CD4-positive, alpha-beta T cell (primary cell): ENCODE measurements at regions not wholly inside any gene's neighbourhood (a gene's known extent, or its start where the extent isn't known, plus 50 kb on each side); places are given as distances from the start of the nearest gene placed in this dataset.

Experiments
- ATAC-seq: fragments of 200-7000 bp; cut with Tn5 transposase; one replicate; pipeline ENCODE4 v1.10.0; 2022; ENCODE audit warnings: mild to moderate bottlenecking; ENCODE audit not compliant: poor library complexity
- CTCF ChIA-PET: fragments of 350-600 bp; sonication (Branson Sonifier 250); formaldehyde crosslinking; loops from one replicate; lab custom pipeline; 2021; ENCODE audit warnings: antibody characterized with exemption, inconsistent platforms; lab: Charles Lee
- POLR2A ChIA-PET: fragments of 350-600 bp; sonication (Branson Sonifier 250); formaldehyde crosslinking; loops from one replicate; lab custom pipeline; 2021; ENCODE audit warnings: antibody characterized with exemption, inconsistent platforms; lab: Charles Lee
- DNase-seq, 14 experiments: peaks; one replicate each; pipeline ENCODE4 v3.0.0-alpha.2; 2013 to 2020; ENCODE audit warnings: mixed read lengths in 2 of 14
- H3K27ac ChIP-seq, 2 donors: one replicate each; pipeline versions ENCODE4 v1.5.1 to v1.7.0; 2013; ENCODE audit warnings: low read length in 2 of 2, low read depth in 1 of 2, mild to moderate bottlenecking in 1 of 2
- H3K27me3 ChIP-seq, 2 experiments: 1 replicate in 1 of 2; 2 replicates in 1 of 2; pipeline versions ENCODE4 v1.6.1 to v1.7.0; 2013; ENCODE audit warnings: low read length in 2 of 2, control low read depth in 1 of 2, mild to moderate bottlenecking in 1 of 2, moderate library complexity in 1 of 2; ENCODE audit not compliant: insufficient read depth in 2 of 2, control insufficient read depth in 1 of 2
- H3K36me3 ChIP-seq: one replicate; pipeline ENCODE4 v1.6.1; 2013; ENCODE audit warnings: low read length, control low read depth; ENCODE audit not compliant: insufficient read depth
- H3K4me1 ChIP-seq: one replicate; pipeline ENCODE4 v1.6.1; 2013; ENCODE audit warnings: low read length, control low read depth; ENCODE audit not compliant: insufficient read depth
- H3K4me3 ChIP-seq: one replicate; pipeline ENCODE4 v1.5.1; 2013; ENCODE audit warnings: mild to moderate bottlenecking, low read length, moderate library complexity
- H3K9me3 ChIP-seq, 2 experiments: 1 replicate in 1 of 2; 2 replicates in 1 of 2; pipeline versions ENCODE4 v1.6.1 to v1.7.0; 2013; ENCODE audit warnings: low read length in 2 of 2, mild to moderate bottlenecking in 2 of 2, control low read depth in 1 of 2, moderate library complexity in 1 of 2; ENCODE audit not compliant: control insufficient read depth in 1 of 2, insufficient read depth in 1 of 2
- H3K27ac Mint-ChIP-seq: one replicate; pipeline ENCODE4 v1.8.0; 2020; ENCODE audit warnings: mixed read lengths
- H3K27me3 Mint-ChIP-seq: one replicate; pipeline ENCODE4 v1.8.0; 2021; ENCODE audit warnings: mixed read lengths
- H3K36me3 Mint-ChIP-seq: one replicate; pipeline ENCODE4 v1.8.0; 2021; ENCODE audit warnings: low read depth, mixed read lengths
- H3K4me1 Mint-ChIP-seq: one replicate; pipeline ENCODE4 v1.8.0; 2021; ENCODE audit warnings: low read depth, mixed read lengths
- H3K4me3 Mint-ChIP-seq: one replicate; pipeline ENCODE4 v1.8.0; 2020; ENCODE audit warnings: mild to moderate bottlenecking, mixed read lengths
- H3K9me3 Mint-ChIP-seq: one replicate; pipeline ENCODE4 v1.8.0; 2020; ENCODE audit warnings: mixed read lengths
- CTCF ChIP-seq: fragments of 200-600 bp; IDR thresholded peaks from one replicate; pipeline ENCODE4 v1.8.0; 2022; ENCODE audit warnings: antibody characterized with exemption, mild to moderate bottlenecking
- intact Hi-C, 2 experiments: fragments of 100-400 bp; cut with DNase I in 1 of 2; cut with micrococcal nuclease in 1 of 2; formaldehyde crosslinking; loops; one replicate each; pipeline versions ENCODE4 v1.15.1 to v1.9.0; 2023 to 2025; cut with DNase I, micrococcal nuclease

- Histone ChIP-seq H3K4me3 (no peak overlapping the region), H3K9me3 (no peaks in the 10 kb centered on the region), H3K36me3 (no peaks in the 10 kb centered on the region), H3K4me1 (no peaks in the 10 kb centered on the region), H3K27ac (no peak overlapping the region), H3K27me3 (no peaks in the 10 kb centered on the region)
- Mint-ChIP-seq H3K4me1 (no peaks in the 10 kb centered on the region), H3K4me3 (no peak overlapping the region), H3K9me3 (peaks cover 11% of the 10 kb centered on the region), H3K36me3 (no peaks in the 10 kb centered on the region), H3K27me3 (peaks cover 5% of the 10 kb centered on the region), H3K27ac (no peak overlapping the region)
- ATAC-seq (no peak), DNase-seq (no peak)
- ChIA-PET POLR2A (no interaction called here), CTCF (no interaction called here)
- intact Hi-C loops = no loop called here
- TF ChIP-seq CTCF = no peak
These were observed 152.7 kb downstream of the SHOX2 start for GRCh38 chr3:157953565-157953964.

GRCh38 chr3:157948605-157949383 lies 157.4 kb downstream of the SHOX2 start:
- ChIA-PET POLR2A (no interaction called here), CTCF (no interaction called here)
- intact Hi-C loops = no loop called here
- H3K9me3 Mint-ChIP-seq = peaks cover 8% of the 10 kb centered on the region
- H3K4me3 Mint-ChIP-seq = no peak overlapping the region
- Histone ChIP-seq H3K36me3 (no peaks in the 10 kb centered on the region), H3K9me3 (no peaks in the 10 kb centered on the region), H3K27ac (no peak overlapping the region), H3K4me1 (no peaks in the 10 kb centered on the region), H3K27me3 (no peaks in the 10 kb centered on the region), H3K4me3 (no peak overlapping the region)
- H3K36me3 Mint-ChIP-seq = no peaks in the 10 kb centered on the region
- peaks cover 5% of the 10 kb centered on the region for H3K27me3 Mint-ChIP-seq
- H3K4me1 Mint-ChIP-seq = no peaks in the 10 kb centered on the region
- TF ChIP-seq CTCF = no peak
- ATAC-seq (no peak), DNase-seq (no peak)
- H3K27ac Mint-ChIP-seq = no peak overlapping the region

DNA sequence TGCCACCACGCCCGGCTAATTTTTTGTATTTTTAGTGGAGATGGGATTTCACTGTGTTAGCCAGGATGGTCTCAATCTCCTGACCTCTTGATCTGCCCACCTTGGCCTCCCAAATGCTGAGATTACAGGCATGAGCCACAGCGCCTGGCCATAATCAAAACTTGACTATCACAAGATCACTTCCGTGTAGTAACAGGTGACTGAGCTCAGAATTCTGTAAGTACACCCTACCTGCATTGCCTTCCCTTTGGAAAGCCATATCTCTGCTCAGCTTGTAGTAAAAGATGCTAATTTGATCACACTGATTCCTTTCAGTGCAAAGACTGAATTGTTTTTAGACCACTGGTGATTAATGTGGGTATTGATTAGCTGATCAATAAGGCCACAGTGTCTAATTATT lies 167.1 kb downstream of the SHOX2 start:
- CTCF ChIA-PET = no interaction called here
- POLR2A ChIA-PET = no interaction called here
- ATAC-seq = no peak
- Mint-ChIP-seq H3K9me3 (no peaks in the 10 kb centered on the region), H3K27me3 (peaks cover 3% of the 10 kb centered on the region), H3K36me3 (no peaks in the 10 kb centered on the region), H3K4me1 (no peaks in the 10 kb centered on the region), H3K4me3 (no peak overlapping the region), H3K27ac (no peak overlapping the region)
- no peak for DNase-seq
- Histone ChIP-seq H3K4me3 (no peak overlapping the region), H3K27ac (no peak overlapping the region), H3K36me3 (no peaks in the 10 kb centered on the region), H3K4me1 (no peaks in the 10 kb centered on the region), H3K27me3 (no peaks in the 10 kb centered on the region), H3K9me3 (peaks cover 0 to 2% of the 10 kb centered on the region in 2 experiments)
- TF ChIP-seq CTCF = no peak
- intact Hi-C loops = no loop called here
